ENCODE measurements at regions not wholly inside any gene's neighbourhood (a gene's known extent, or its start where the extent isn't known, plus 50 kb on each side); places are given as distances from the start of the nearest gene placed in this dataset.

- TF ChIP-seq CTCF (IDR thresholded peaks at IDR 0.05) (no peak), EP300 (IDR thresholded peaks at IDR 0.05) (no peak), POLR2A (IDR thresholded peaks at IDR 0.05) (no peak)
- no peaks in the 10 kb centered on the region for H3K27me3 ChIP-seq
- H3K9me3 ChIP-seq = no peaks in the 10 kb centered on the region
- no peaks in the 10 kb centered on the region for H3K36me3 ChIP-seq
- no peak overlapping the region for H3K27ac ChIP-seq
- WGBS, 3 donors = 9 to 19% (median 11%) methylated on average over 7 of the region's 7 CpGs
- DNase-seq = peak in 1 of 5 donors; percentile 21
- intact Hi-C loops (cut with DNase I) = no loop called here
- no peaks in the 10 kb centered on the region for H3K4me1 ChIP-seq (ENCODE audit: insufficient read depth)
- H3K4me3 ChIP-seq = no peak overlapping the region
Measured at GRCh38 chr3:13200946-13201345, 127.7 kb upstream of the IQSEC1 start.

GRCh38 chr3:13200465-13200864 lies 127.2 kb upstream of the IQSEC1 start:
- no peak for DNase-seq
- Histone ChIP-seq H3K4me3 (no peak overlapping the region), H3K36me3 (no peaks in the 10 kb centered on the region), H3K27me3 (no peaks in the 10 kb centered on the region), H3K9me3 (no peaks in the 10 kb centered on the region), H3K4me1 (ENCODE audit: insufficient read depth) (no peaks in the 10 kb centered on the region), H3K27ac (no peak overlapping the region)
- intact Hi-C loops (cut with DNase I) = no loop called here
- WGBS, 3 donors = 54 to 57% (median 56%) methylated on average over 7 to 8 of the region's 8 CpGs
- no peak for TF ChIP-seq EP300 (IDR thresholded peaks at IDR 0.05)
- TF ChIP-seq POLR2A (IDR thresholded peaks at IDR 0.05) = no peak
- no peak for TF ChIP-seq CTCF (IDR thresholded peaks at IDR 0.05)

- H3K4me1 ChIP-seq (ENCODE audit: insufficient read depth) = no peaks in the 10 kb centered on the region
- no peak overlapping the region for H3K4me3 ChIP-seq
- no peaks in the 10 kb centered on the region for H3K36me3 ChIP-seq
- TF ChIP-seq POLR2A (IDR thresholded peaks at IDR 0.05) = no peak
- H3K27ac ChIP-seq = no peak overlapping the region
- no peaks in the 10 kb centered on the region for H3K9me3 ChIP-seq
- H3K27me3 ChIP-seq = no peaks in the 10 kb centered on the region
- 76 to 82% (median 82%) methylated on average over 13 of the region's 13 CpGs for WGBS, 3 donors
- intact Hi-C loops (cut with DNase I) = no loop called here
- no peak for DNase-seq
Measured at GRCh38 chr3:13199899-13200451, 126.7 kb upstream of the IQSEC1 start.

GRCh38 chr3:13199006-13199776 lies 126.0 kb upstream of the IQSEC1 start:
- no peak for DNase-seq
- Histone ChIP-seq H3K36me3 (no peaks in the 10 kb centered on the region), H3K27ac (no peak overlapping the region), H3K9me3 (no peaks in the 10 kb centered on the region), H3K4me1 (ENCODE audit: insufficient read depth) (no peaks in the 10 kb centered on the region), H3K4me3 (no peak overlapping the region), H3K27me3 (no peaks in the 10 kb centered on the region)
- TF ChIP-seq POLR2A (IDR thresholded peaks at IDR 0.05) = no peak
- TF ChIP-seq EP300 (IDR thresholded peaks at IDR 0.05) = no peak
- TF ChIP-seq CTCF (IDR thresholded peaks at IDR 0.05) = no peak
- WGBS, 3 donors = 66 to 78% (median 71%) methylated on average over 25 of the region's 25 CpGs
- intact Hi-C loops (cut with DNase I) = no loop called here

GRCh38 chr3:13198264-13198879 lies 125.1 kb upstream of the IQSEC1 start:
- H3K4me3 ChIP-seq = no peak overlapping the region
- no peak for TF ChIP-seq CTCF (IDR thresholded peaks at IDR 0.05)
- no peak for TF ChIP-seq POLR2A (IDR thresholded peaks at IDR 0.05)
- no peak for TF ChIP-seq EP300 (IDR thresholded peaks at IDR 0.05)
- intact Hi-C loops (cut with DNase I) = no loop called here
- no peaks in the 10 kb centered on the region for H3K4me1 ChIP-seq (ENCODE audit: insufficient read depth)
- H3K36me3 ChIP-seq = no peaks in the 10 kb centered on the region
- no peak overlapping the region for H3K27ac ChIP-seq
- no peak for DNase-seq
- H3K9me3 ChIP-seq = no peaks in the 10 kb centered on the region
- no peaks in the 10 kb centered on the region for H3K27me3 ChIP-seq
- WGBS, 3 donors = 81 to 89% (median 83%) methylated on average over 10 to 11 of the region's 11 CpGs

Data from ovary (tissue), 7 donors.